ENCODE measurements at regions not wholly inside any gene's neighbourhood (a gene's known extent, or its start where the extent isn't known, plus 50 kb on each side); places are given as distances from the start of the nearest gene placed in this dataset.

- Histone ChIP-seq H3K23ac (ENCODE audit: low read depth, low read length, poor library complexity) (no peak overlapping the region), H3K27ac (replicated peaks; ENCODE audit: low read length) (no peak overlapping the region), H2BK12ac (ENCODE audit: low read length) (peak overlapping the region; percentile 73), H3K4me3 (ENCODE audit: low read length in 2 of 2) (no peak overlapping the region), H3K9ac (ENCODE audit: low read depth, low read length, poor library complexity) (no peak overlapping the region), H3K4ac (ENCODE audit: low read length) (peak overlapping the region; percentile 23), H3K4me1 (ENCODE audit: control insufficient read depth in 2 of 2, insufficient read depth in 1 of 2, low read depth in 1 of 2, low read length in 2 of 2) (peaks cover 8 to 9% of the 10 kb centered on the region in 2 donors), H2BK120ac (ENCODE audit: low read depth, low read length) (no peak overlapping the region), H3K79me1 (ENCODE audit: low read depth, low read length) (peaks cover 4% of the 10 kb centered on the region), H4K8ac (ENCODE audit: low read depth, low read length) (no peak overlapping the region), H2AK5ac (ENCODE audit: low read depth, low read length) (peak overlapping the region; percentile 3), H2BK5ac (ENCODE audit: low read length) (no peak overlapping the region), H3K14ac (ENCODE audit: low read length) (no peak overlapping the region), H3K4me2 (ENCODE audit: insufficient read depth, low read length, poor library complexity, severe bottlenecking) (no peak overlapping the region), H2AFZ (ENCODE audit: low read length) (no peak overlapping the region), H2BK15ac (ENCODE audit: low read length) (peak overlapping the region; percentile 95), H4K91ac (ENCODE audit: low read depth, low read length, poor library complexity) (no peak overlapping the region), H3K18ac (ENCODE audit: low read length) (peak overlapping the region; percentile 65), H3K9me3 (replicated peaks in 1 of 2; ENCODE audit: control insufficient read depth in 2 of 2, insufficient read depth in 1 of 2, low read depth in 1 of 2, low read length in 2 of 2) (peaks cover 0 to 4% of the 10 kb centered on the region in 2 donors), H3K36me3 (replicated peaks in 1 of 2; ENCODE audit: control insufficient read depth in 2 of 2, insufficient read depth in 2 of 2, low read length in 2 of 2) (peaks cover 0 to 2% of the 10 kb centered on the region in 2 donors), H3K27me3 (ENCODE audit: control insufficient read depth in 3 of 3, insufficient read depth in 3 of 3, low read depth in 1 of 3, low read length in 3 of 3) (no peaks in the 10 kb centered on the region)
- no peak for DNase-seq (ENCODE audit: low spot score)
- WGBS, 2 donors (ENCODE audit: extremely low coverage in 2 of 2, insufficient read length in 2 of 2, insufficient replicate concordance in 1 of 2), result no CpG with 5 or more reads among the region's 18 CpGs
Observed at GRCh38 chr16:88316941-88317612, 65.7 kb upstream of the ZNF469 start.

GRCh38 chr16:88317613-88317965, 65.2 kb upstream of the ZNF469 start:
- peak overlapping the region; percentile 3 for H2AK5ac ChIP-seq (ENCODE audit: low read depth, low read length)
- no peak overlapping the region for H3K4ac ChIP-seq (ENCODE audit: low read length)
- no peak overlapping the region for H3K4me3 ChIP-seq (ENCODE audit: low read length in 2 of 2)
- WGBS, 2 donors (ENCODE audit: extremely low coverage in 2 of 2, insufficient read length in 2 of 2, insufficient replicate concordance in 1 of 2), result no CpG with 5 or more reads among the region's 11 CpGs
- H3K79me1 ChIP-seq (ENCODE audit: low read depth, low read length), result peaks cover 4% of the 10 kb centered on the region
- no peak overlapping the region for H2BK5ac ChIP-seq (ENCODE audit: low read length)
- DNase-seq (ENCODE audit: low spot score), result no peak
- H2AFZ ChIP-seq (ENCODE audit: low read length), result no peak overlapping the region
- no peak overlapping the region for H4K91ac ChIP-seq (ENCODE audit: low read depth, low read length, poor library complexity)
- H3K27ac ChIP-seq (replicated peaks; ENCODE audit: low read length), result no peak overlapping the region
- H2BK15ac ChIP-seq (ENCODE audit: low read length), result peak overlapping the region; percentile 64
- peaks cover 0 to 2% of the 10 kb centered on the region in 2 donors for H3K36me3 ChIP-seq (replicated peaks in 1 of 2; ENCODE audit: control insufficient read depth in 2 of 2, insufficient read depth in 2 of 2, low read length in 2 of 2)
- no peaks in the 10 kb centered on the region for H3K27me3 ChIP-seq (ENCODE audit: control insufficient read depth in 3 of 3, insufficient read depth in 3 of 3, low read depth in 1 of 3, low read length in 3 of 3)
- no peak overlapping the region for H3K9ac ChIP-seq (ENCODE audit: low read depth, low read length, poor library complexity)
- peaks cover 8 to 9% of the 10 kb centered on the region in 2 donors for H3K4me1 ChIP-seq (ENCODE audit: control insufficient read depth in 2 of 2, insufficient read depth in 1 of 2, low read depth in 1 of 2, low read length in 2 of 2)
- no peak overlapping the region for H3K23ac ChIP-seq (ENCODE audit: low read depth, low read length, poor library complexity)
- peak overlapping the region; percentile 44 for H3K18ac ChIP-seq (ENCODE audit: low read length)
- peak overlapping the region; percentile 61 for H2BK120ac ChIP-seq (ENCODE audit: low read depth, low read length)
- no peak overlapping the region for H2BK12ac ChIP-seq (ENCODE audit: low read length)
- no peak overlapping the region for H3K4me2 ChIP-seq (ENCODE audit: insufficient read depth, low read length, poor library complexity, severe bottlenecking)
- no peak overlapping the region for H4K8ac ChIP-seq (ENCODE audit: low read depth, low read length)
- H3K9me3 ChIP-seq (replicated peaks in 1 of 2; ENCODE audit: control insufficient read depth in 2 of 2, insufficient read depth in 1 of 2, low read depth in 1 of 2, low read length in 2 of 2), result peaks cover 0 to 5% of the 10 kb centered on the region in 2 donors
- H3K14ac ChIP-seq (ENCODE audit: low read length), result no peak overlapping the region

GRCh38 chr16:88318051-88318450, 64.7 kb upstream of the ZNF469 start:
- Histone ChIP-seq H2AFZ (ENCODE audit: low read length) (no peak overlapping the region), H2BK12ac (ENCODE audit: low read length) (peak overlapping the region; percentile 30), H3K4me1 (ENCODE audit: control insufficient read depth in 2 of 2, insufficient read depth in 1 of 2, low read depth in 1 of 2, low read length in 2 of 2) (peaks cover 8 to 9% of the 10 kb centered on the region in 2 donors), H3K27ac (replicated peaks; ENCODE audit: low read length) (no peak overlapping the region), H2BK15ac (ENCODE audit: low read length) (peak overlapping the region; percentile 64), H4K91ac (ENCODE audit: low read depth, low read length, poor library complexity) (no peak overlapping the region), H3K18ac (ENCODE audit: low read length) (peak overlapping the region; percentile 70), H3K4me3 (ENCODE audit: low read length in 2 of 2) (no peak overlapping the region), H3K4me2 (ENCODE audit: insufficient read depth, low read length, poor library complexity, severe bottlenecking) (no peak overlapping the region), H2BK5ac (ENCODE audit: low read length) (no peak overlapping the region), H3K9me3 (replicated peaks in 1 of 2; ENCODE audit: control insufficient read depth in 2 of 2, insufficient read depth in 1 of 2, low read depth in 1 of 2, low read length in 2 of 2) (peaks cover 0 to 4% of the 10 kb centered on the region in 2 donors), H3K9ac (ENCODE audit: low read depth, low read length, poor library complexity) (no peak overlapping the region), H3K27me3 (ENCODE audit: control insufficient read depth in 3 of 3, insufficient read depth in 3 of 3, low read depth in 1 of 3, low read length in 3 of 3) (no peaks in the 10 kb centered on the region), H4K8ac (ENCODE audit: low read depth, low read length) (no peak overlapping the region), H3K23ac (ENCODE audit: low read depth, low read length, poor library complexity) (no peak overlapping the region), H3K14ac (ENCODE audit: low read length) (no peak overlapping the region), H3K4ac (ENCODE audit: low read length) (no peak overlapping the region), H3K36me3 (replicated peaks in 1 of 2; ENCODE audit: control insufficient read depth in 2 of 2, insufficient read depth in 2 of 2, low read length in 2 of 2) (peaks cover 0 to 2% of the 10 kb centered on the region in 2 donors), H2AK5ac (ENCODE audit: low read depth, low read length) (no peak overlapping the region), H3K79me1 (ENCODE audit: low read depth, low read length) (peaks cover 4% of the 10 kb centered on the region), H2BK120ac (ENCODE audit: low read depth, low read length) (peak overlapping the region; percentile 61)
- no peak for DNase-seq (ENCODE audit: low spot score)
- WGBS, 2 donors (ENCODE audit: extremely low coverage in 2 of 2, insufficient read length in 2 of 2, insufficient replicate concordance in 1 of 2), result no CpG with 5 or more reads among the region's 14 CpGs

GRCh38 chr16:88318521-88318920, 64.2 kb upstream of the ZNF469 start:
- Histone ChIP-seq H3K27ac (replicated peaks; ENCODE audit: low read length) (no peak overlapping the region), H3K9me3 (replicated peaks in 1 of 2; ENCODE audit: control insufficient read depth in 2 of 2, insufficient read depth in 1 of 2, low read depth in 1 of 2, low read length in 2 of 2) (peaks cover 0 to 4% of the 10 kb centered on the region in 2 donors), H4K8ac (ENCODE audit: low read depth, low read length) (no peak overlapping the region), H3K4me2 (ENCODE audit: insufficient read depth, low read length, poor library complexity, severe bottlenecking) (no peak overlapping the region), H2BK5ac (ENCODE audit: low read length) (no peak overlapping the region), H3K36me3 (replicated peaks in 1 of 2; ENCODE audit: control insufficient read depth in 2 of 2, insufficient read depth in 2 of 2, low read length in 2 of 2) (peaks cover 0 to 2% of the 10 kb centered on the region in 2 donors), H3K79me1 (ENCODE audit: low read depth, low read length) (peaks cover 4% of the 10 kb centered on the region), H3K27me3 (ENCODE audit: control insufficient read depth in 3 of 3, insufficient read depth in 3 of 3, low read depth in 1 of 3, low read length in 3 of 3) (no peaks in the 10 kb centered on the region), H2BK15ac (ENCODE audit: low read length) (peak overlapping the region; percentile 64), H3K18ac (ENCODE audit: low read length) (peak overlapping the region; percentile 45), H3K23ac (ENCODE audit: low read depth, low read length, poor library complexity) (no peak overlapping the region), H2AFZ (ENCODE audit: low read length) (no peak overlapping the region), H3K4me1 (ENCODE audit: control insufficient read depth in 2 of 2, insufficient read depth in 1 of 2, low read depth in 1 of 2, low read length in 2 of 2) (peaks cover 8 to 9% of the 10 kb centered on the region in 2 donors), H3K4me3 (ENCODE audit: low read length in 2 of 2) (no peak overlapping the region), H3K14ac (ENCODE audit: low read length) (no peak overlapping the region), H2BK12ac (ENCODE audit: low read length) (no peak overlapping the region), H3K9ac (ENCODE audit: low read depth, low read length, poor library complexity) (no peak overlapping the region), H2AK5ac (ENCODE audit: low read depth, low read length) (no peak overlapping the region), H4K91ac (ENCODE audit: low read depth, low read length, poor library complexity) (no peak overlapping the region), H2BK120ac (ENCODE audit: low read depth, low read length) (no peak overlapping the region), H3K4ac (ENCODE audit: low read length) (no peak overlapping the region)
- no CpG with 5 or more reads among the region's 14 CpGs for WGBS, 2 donors (ENCODE audit: extremely low coverage in 2 of 2, insufficient read length in 2 of 2, insufficient replicate concordance in 1 of 2)
- DNase-seq (ENCODE audit: low spot score), result no peak

Data from neuronal stem cell (in vitro differentiated cells).